ENCODE measurements at regions not wholly inside any gene's neighbourhood (a gene's known extent, or its start where the extent isn't known, plus 50 kb on each side); places are given as distances from the start of the nearest gene placed in this dataset.

- no peak for DNase-seq (ENCODE audit: low read depth in 4 of 4, low spot score in 1 of 4)
Observed at GRCh38 chr2:34652636-34653035, 1053.5 kb upstream of the FAM98A start.

DNA sequence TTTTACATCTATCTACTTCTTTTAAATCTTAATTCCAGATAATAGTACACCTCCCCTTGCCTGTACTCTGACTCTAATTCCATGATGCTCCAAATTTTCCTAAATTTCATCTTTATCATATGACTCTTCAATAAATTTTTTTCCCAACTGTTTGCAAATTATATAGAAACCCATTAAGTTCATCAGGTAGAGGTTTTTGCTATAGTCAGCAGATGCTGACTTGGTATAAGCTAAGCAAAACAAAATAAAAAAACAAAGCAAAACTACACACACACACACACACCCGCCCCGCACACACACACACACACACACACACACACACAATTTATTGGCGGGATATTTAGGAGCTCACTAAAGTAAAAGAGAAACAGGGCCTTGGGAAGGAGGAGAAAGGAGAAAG is 1047.8 kb upstream of the FAM98A start:
- no peak for DNase-seq (ENCODE audit: low read depth in 4 of 4, low spot score in 1 of 4)

DNA sequence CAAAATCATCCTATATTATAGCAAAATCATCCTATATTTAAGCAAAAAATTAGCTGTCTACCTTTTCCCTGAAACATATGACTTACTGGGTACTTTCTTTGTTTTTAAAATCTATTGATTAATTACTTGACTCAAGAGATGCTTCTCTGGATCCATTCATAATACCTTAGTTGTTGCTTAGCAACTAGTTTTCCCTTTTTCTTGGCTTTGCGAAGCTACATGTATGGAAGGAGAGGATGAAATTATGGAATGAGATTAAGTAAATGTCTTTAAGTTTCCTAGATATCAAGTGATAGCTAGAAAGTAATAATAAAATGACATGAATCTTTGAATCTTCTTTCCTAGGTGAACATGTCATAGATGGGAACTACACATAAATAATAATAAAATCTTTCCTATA is 1033.2 kb upstream of the FAM98A start:
- no peak for DNase-seq (ENCODE audit: low read depth in 4 of 4, low spot score in 1 of 4)

DNA sequence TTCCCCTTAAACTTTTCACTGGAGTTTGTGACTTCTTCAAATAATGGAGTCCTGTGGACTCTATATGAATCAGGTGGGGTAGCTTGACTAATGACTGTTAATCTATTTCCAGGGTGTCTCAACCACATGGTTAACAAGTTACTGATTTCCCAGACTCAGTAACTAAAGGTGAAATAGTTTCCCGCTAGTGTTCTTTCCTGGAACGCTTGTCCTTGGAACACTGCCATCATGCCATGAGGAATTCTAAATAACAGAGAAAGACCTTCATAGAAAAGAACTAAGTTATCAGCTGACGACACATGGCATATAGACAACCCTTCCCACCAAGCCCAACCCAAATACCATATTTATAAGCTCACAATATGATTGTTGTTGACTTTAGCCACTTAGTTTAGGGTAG is 1027.9 kb upstream of the FAM98A start:
- DNase-seq (ENCODE audit: low read depth in 4 of 4, low spot score in 1 of 4) = no peak

DNA sequence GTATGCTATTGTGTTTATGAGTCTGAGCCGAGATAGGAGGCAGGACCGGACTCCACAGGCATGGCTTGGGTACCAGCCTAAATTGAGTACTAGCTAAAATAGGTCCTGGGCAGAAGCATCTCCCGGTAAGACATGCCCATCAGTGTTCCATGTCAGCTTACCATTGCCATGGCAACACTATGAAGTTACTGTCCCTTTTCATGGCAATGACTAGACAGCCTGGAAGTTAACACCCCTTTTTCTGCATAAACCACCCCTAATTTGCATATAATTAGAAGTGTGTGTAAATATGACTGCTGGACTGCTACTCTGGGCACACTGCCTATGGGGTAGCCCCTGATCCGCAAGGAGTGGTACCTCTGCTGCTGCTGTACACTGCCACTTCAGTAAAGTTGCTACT is 1005.1 kb upstream of the FAM98A start:
- no peak for DNase-seq (ENCODE audit: low read depth in 4 of 4, low spot score in 1 of 4)

GRCh38 chr2:34602262-34602661 is 1003.2 kb upstream of the FAM98A start:
- DNase-seq (ENCODE audit: low read depth in 4 of 4, low spot score in 1 of 4) = no peak

DNA sequence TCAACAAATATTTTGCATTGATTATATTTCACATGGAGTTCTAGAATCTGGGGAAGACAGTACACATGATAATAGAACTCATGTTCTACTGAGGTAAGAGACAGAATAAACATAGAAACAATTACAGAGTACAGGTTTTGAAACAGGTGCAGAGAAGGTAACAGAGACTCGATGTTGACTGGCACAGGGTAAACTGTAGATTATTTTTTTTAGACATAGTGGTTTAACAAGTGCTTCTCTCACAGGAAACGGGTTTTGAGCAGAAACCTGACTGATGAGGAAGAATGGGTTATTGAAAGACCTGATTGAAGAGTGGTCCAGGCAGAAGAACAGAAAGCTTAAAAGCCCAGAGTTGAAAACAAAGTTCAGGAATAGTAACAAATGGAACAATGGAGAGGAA is 1002.5 kb upstream of the FAM98A start:
- no peak for DNase-seq (ENCODE audit: low read depth in 4 of 4, low spot score in 1 of 4)

DNA sequence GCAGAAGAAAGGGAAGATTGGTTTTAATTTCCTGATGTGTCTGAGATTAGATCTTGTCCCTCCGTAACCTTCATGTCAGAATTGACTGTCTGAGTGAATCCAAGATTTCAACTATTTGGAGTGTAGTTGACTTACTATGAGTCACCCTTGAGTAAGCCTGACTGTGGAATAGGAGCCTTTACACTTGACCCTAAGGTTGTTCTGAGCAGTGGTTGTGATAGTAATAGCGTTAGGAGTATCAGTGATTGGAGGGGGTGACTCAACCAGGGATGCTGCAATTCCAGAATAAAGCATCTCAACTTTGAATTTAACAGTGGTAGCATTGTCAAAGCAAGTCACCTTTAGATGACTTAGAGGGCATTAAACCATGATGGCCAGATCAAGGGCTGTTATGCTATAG is 979.5 kb upstream of the FAM98A start:
- no peak for DNase-seq (ENCODE audit: low read depth in 4 of 4, low spot score in 1 of 4)

- no peak for DNase-seq (ENCODE audit: low read depth in 4 of 4, low spot score in 1 of 4)
Observed at GRCh38 chr2:34570266-34570872, 971.3 kb upstream of the FAM98A start.

DNA sequence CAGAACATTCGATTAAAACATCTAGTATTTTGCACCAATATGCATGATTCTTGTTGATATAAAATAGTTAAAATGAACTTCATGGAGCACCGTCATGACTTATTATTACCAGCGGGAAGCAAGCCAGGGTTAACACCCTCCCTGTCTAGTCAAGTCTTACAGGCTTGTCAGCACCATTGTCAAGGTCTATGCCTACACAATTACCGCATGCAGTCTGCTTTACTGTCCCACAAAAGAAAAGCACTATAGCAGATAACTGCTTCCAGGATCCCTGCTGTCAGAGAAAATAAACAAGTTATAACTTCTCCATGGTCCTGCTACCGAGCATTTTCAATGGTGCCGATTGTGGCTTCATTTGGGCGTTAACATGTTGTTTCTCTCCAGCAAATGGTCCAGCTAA is 968.0 kb upstream of the FAM98A start:
- DNase-seq (ENCODE audit: low read depth in 4 of 4, low spot score in 1 of 4) = no peak

GRCh38 chr2:34552337-34552736 is 953.2 kb upstream of the FAM98A start:
- DNase-seq (ENCODE audit: low read depth in 4 of 4, low spot score in 1 of 4) = no peak

GRCh38 chr2:34549710-34550345 is 950.7 kb upstream of the FAM98A start:
- DNase-seq (ENCODE audit: low read depth in 4 of 4, low spot score in 1 of 4) = no peak

DNA sequence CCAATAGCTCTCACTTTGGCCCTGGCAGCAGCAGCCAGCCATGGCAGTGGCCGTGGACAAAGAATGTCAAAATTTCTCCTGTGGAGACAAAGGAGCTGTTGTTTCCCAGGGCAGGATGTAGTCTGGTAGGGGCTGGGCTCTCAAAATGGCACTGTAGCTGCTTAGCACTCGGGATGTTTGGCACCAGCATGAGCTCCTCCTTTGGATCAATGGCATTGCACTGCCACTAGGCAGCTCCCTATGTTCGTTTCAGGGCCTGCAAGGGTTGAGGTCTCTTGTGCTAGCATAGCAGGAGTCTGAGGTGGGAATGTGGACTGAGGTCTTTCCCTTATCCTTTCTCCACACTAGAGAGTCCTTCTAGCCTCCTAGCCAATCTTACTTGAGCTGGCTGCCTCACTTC is 948.8 kb upstream of the FAM98A start:
- DNase-seq (ENCODE audit: low read depth in 4 of 4, low spot score in 1 of 4) = no peak

DNA sequence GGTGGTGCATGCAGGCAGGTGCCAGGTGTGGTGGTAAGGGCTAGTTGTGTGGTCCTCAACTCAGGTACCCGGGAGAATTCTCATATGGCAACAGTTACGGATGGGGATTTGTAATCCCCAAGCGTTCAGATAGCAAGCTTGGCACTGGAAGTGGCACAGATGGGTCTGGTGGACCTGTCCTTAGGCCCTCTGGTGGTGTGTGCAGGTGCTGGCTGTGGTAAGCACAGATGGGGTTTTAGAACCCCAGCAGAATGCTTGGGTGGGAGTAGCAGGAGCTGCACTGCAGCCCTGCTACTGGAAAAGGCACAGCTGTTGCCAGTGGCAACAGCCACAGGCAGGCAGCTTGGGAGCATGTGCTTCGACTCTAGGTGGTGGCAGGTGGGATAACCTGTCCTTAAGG is 948.2 kb upstream of the FAM98A start:
- no peak for DNase-seq (ENCODE audit: low read depth in 4 of 4, low spot score in 1 of 4)

- no peak for DNase-seq (ENCODE audit: low read depth in 4 of 4, low spot score in 1 of 4)
Observed at GRCh38 chr2:34545486-34546136, 946.5 kb upstream of the FAM98A start.

DNA sequence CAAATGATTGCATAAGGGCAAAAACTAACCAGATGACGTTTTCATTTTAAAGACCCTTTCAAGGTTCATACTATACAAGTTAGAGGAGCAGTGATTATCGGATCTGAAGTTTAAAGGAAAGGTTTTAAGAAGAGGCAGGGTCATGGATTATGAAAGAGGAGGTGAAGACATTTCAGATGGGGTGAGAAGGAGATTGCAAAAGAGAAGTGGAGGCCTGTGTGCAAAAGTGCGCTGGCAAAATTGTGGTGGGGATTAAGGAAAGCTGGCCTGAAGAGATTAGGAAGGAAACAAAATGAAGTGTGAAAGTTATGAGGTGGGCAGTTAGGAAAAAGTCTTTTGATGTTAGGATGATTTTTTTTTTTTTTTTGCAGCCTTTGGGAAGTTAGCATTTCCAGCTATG is 935.7 kb upstream of the FAM98A start:
- DNase-seq (ENCODE audit: low read depth in 4 of 4, low spot score in 1 of 4) = no peak

GRCh38 chr2:34534341-34534740 is 935.2 kb upstream of the FAM98A start:
- DNase-seq (ENCODE audit: low read depth in 4 of 4, low spot score in 1 of 4) = no peak

- no peak for DNase-seq (ENCODE audit: low read depth in 4 of 4, low spot score in 1 of 4)
Observed at GRCh38 chr2:34533585-34534183, 934.6 kb upstream of the FAM98A start.

- no peak for DNase-seq (ENCODE audit: low read depth in 4 of 4, low spot score in 1 of 4)
Observed at GRCh38 chr2:34529965-34530364, 930.9 kb upstream of the FAM98A start.

- DNase-seq (ENCODE audit: low read depth in 4 of 4, low spot score in 1 of 4) = no peak
Observed at GRCh38 chr2:34523958-34524514, 924.9 kb upstream of the FAM98A start.

DNA sequence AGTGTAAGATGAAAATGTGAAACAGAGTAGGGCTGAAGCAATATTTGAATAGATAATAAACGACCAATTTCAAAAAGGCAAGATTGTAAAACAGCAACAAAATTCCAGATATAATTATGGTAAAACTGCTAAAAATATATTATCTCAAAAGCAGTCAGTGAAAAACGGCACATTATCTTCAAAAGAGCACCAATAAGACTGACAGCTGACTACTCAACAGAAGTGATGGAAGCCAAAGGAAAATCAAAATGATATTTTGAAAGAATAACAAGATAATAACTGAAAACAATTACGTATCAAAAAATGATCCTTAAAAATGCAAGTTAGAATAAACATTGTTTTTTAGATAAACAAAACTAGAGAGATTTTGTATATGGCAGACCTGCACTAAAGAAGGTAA is 920.6 kb upstream of the FAM98A start:
- no peak for DNase-seq (ENCODE audit: low read depth in 4 of 4, low spot score in 1 of 4)

DNA sequence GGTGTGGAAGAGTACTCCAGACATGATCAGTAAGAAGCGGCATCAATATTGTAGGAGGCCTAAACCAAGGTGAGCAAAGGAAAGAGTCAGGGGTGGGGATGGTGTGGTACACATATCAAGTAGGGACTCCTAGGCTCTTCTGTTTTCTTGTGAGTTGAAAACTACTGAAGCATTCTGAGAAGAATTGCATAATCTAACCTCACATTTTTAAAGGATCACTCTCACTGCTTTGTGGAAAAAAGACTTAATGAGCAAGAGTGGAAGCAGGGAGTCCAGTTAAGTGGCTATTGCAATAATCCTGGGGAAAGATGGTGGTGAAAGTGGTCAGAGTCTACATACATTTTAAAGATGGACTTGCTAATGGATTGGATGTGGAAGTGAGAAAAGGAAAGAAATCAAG is 899.5 kb upstream of the FAM98A start:
- no peak for DNase-seq (ENCODE audit: low read depth in 4 of 4, low spot score in 1 of 4)
